Fibroblast of lung (primary cell): ENCODE measurements at regions not wholly inside any gene's neighbourhood (a gene's known extent, or its start where the extent isn't known, plus 50 kb on each side); places are given as distances from the start of the nearest gene placed in this dataset.

Experiments
- DNase-seq, 2 donors: peaks; one replicate each; pipeline versions ENCODE4 v3.0.0 to v3.0.0-alpha.2; 2010; ENCODE audit warnings: low read depth in 2 of 2
- H2AFZ ChIP-seq: 2 replicates; pipeline ENCODE4 v1.5.1; 2012; ENCODE audit warnings: low read length, control low read depth, inconsistent platforms
- H3K27ac ChIP-seq: 2 replicates; pipeline ENCODE4 v1.5.1; 2011; ENCODE audit warnings: low read length, control low read depth; ENCODE audit not compliant: insufficient read depth
- H3K27me3 ChIP-seq: 2 replicates; pipeline ENCODE4 v1.5.1; 2011; ENCODE audit warnings: mild to moderate bottlenecking, low read length; ENCODE audit not compliant: control insufficient read depth, insufficient read depth
- H3K36me3 ChIP-seq: 2 replicates; pipeline ENCODE4 v1.5.1; 2011; ENCODE audit warnings: low read length; ENCODE audit not compliant: control insufficient read depth, insufficient read depth
- H3K4me1 ChIP-seq: 2 replicates; pipeline ENCODE4 v1.5.1; 2011; ENCODE audit warnings: low read length; ENCODE audit not compliant: control insufficient read depth, insufficient read depth; ENCODE audit errors: extremely low read depth
- H3K4me2 ChIP-seq: 2 replicates; pipeline ENCODE4 v1.5.1; 2011; ENCODE audit warnings: low read length, control low read depth; ENCODE audit not compliant: insufficient read depth; ENCODE audit errors: extremely low read depth
- H3K4me3 ChIP-seq, 4 experiments: fragments of 200-600 bp in 1 of 4; sonication (generic) in 1 of 4; replicated peaks in 1 of 4; 2 replicates each; pipeline ENCODE4 v1.5.1; 2011 to 2016; ENCODE audit warnings: low read length in 4 of 4, low read depth in 3 of 4, mild to moderate bottlenecking in 3 of 4, control low read depth in 2 of 4, inconsistent platforms in 1 of 4, mixed read lengths in 1 of 4; ENCODE audit not compliant: insufficient read depth in 1 of 4; ENCODE audit errors: control extremely low read depth in 1 of 4
- H3K79me2 ChIP-seq: 2 replicates; pipeline ENCODE4 v1.5.1; 2012; ENCODE audit warnings: mild to moderate bottlenecking, low read length, inconsistent platforms; ENCODE audit not compliant: control insufficient read depth, insufficient read depth
- H3K9ac ChIP-seq: 2 replicates; pipeline ENCODE4 v1.5.1; 2011; ENCODE audit warnings: mild to moderate bottlenecking, low read length, control low read depth; ENCODE audit not compliant: insufficient read depth
- H3K9me3 ChIP-seq: 2 replicates; pipeline ENCODE4 v1.5.1; 2012; ENCODE audit warnings: low read depth, low read length; ENCODE audit not compliant: control insufficient read depth, insufficient read depth
- H4K20me1 ChIP-seq: 2 replicates; pipeline ENCODE4 v1.5.1; 2011; ENCODE audit warnings: low read length; ENCODE audit not compliant: control insufficient read depth, insufficient read depth; ENCODE audit errors: extremely low read depth
- CTCF ChIP-seq, 2 donors: IDR thresholded peaks in 1 of 2; conservative IDR thresholded peaks in 1 of 2; 1 replicate in 1 of 2; 2 replicates in 1 of 2; pipeline ENCODE4 v1.5.1; 2011 to 2012; ENCODE audit warnings: low read length in 2 of 2, control low read depth in 1 of 2, inconsistent platforms in 1 of 2, low read depth in 1 of 2, mild to moderate bottlenecking in 1 of 2
- EZH2 ChIP-seq: IDR thresholded peaks from 2 replicates; pipeline ENCODE4 v1.5.1; 2012; ENCODE audit warnings: low read length, control low read depth, mild to moderate bottlenecking; ENCODE audit errors: missing control alignments

DNA sequence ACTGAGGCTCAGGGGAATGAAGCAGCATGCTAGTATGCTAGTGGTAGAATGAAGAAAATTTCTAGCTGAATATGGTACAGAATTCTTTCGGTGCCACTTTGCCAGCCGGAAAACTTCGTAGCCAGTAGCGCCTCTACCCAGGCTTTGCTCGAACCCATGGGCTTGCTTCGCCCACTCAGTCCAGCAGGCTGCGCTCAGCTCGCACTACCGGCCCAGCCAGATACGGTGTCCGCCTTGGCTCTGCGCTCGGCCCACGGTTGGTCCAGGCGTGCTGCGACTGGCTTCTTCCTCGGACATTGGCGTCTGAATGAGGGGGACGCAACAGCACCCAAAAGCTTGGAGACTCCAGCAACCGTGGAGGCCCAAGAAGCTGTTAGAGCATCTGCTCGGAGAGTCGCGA is 372.5 kb upstream of the CDH8 start:
- Histone ChIP-seq H4K20me1 (no peaks in the 10 kb centered on the region), H2AFZ (no peak overlapping the region), H3K4me1 (no peaks in the 10 kb centered on the region), H3K9me3 (no peaks in the 10 kb centered on the region), H3K27me3 (no peaks in the 10 kb centered on the region), H3K36me3 (no peaks in the 10 kb centered on the region), H3K27ac (no peak overlapping the region), H3K9ac (no peak overlapping the region), H3K4me2 (no peak overlapping the region), H3K4me3 (no peak overlapping the region), H3K79me2 (no peaks in the 10 kb centered on the region)
- DNase-seq, result no peak
- TF ChIP-seq CTCF (conservative IDR thresholded peaks at IDR 0.05 in 1 of 2, IDR thresholded peaks at IDR 0.05 in 1 of 2; ENCODE audit: low read depth in 1 of 2, low read length in 2 of 2), result no peak
- TF ChIP-seq EZH2, result no peak

DNA sequence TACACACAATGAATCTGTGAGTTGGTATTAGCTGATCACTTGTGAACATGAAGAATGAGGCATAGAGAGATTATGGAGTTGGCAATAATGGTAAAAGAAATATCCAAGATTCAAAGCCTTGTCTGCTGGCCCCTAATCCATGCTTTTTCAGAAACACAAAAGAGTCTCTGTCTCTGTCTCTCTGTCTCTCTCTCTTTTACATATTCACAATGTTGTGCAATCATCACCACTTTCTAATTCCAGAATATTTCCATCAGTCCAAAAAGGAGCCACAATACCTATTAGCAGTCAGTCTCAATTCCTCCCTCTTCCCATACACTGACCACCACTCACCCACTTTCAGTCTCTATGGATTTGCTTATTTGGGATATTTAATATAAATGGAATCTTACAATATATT is 370.1 kb upstream of the CDH8 start:
- Histone ChIP-seq H3K4me3 (no peak overlapping the region), H3K27ac (no peak overlapping the region), H3K27me3 (no peaks in the 10 kb centered on the region), H4K20me1 (no peaks in the 10 kb centered on the region), H3K79me2 (no peaks in the 10 kb centered on the region), H2AFZ (no peak overlapping the region), H3K9ac (no peak overlapping the region), H3K9me3 (no peaks in the 10 kb centered on the region), H3K4me2 (no peak overlapping the region), H3K36me3 (no peaks in the 10 kb centered on the region), H3K4me1 (no peaks in the 10 kb centered on the region)
- DNase-seq, result no peak
- TF ChIP-seq CTCF (conservative IDR thresholded peaks at IDR 0.05 in 1 of 2, IDR thresholded peaks at IDR 0.05 in 1 of 2; ENCODE audit: low read depth in 1 of 2, low read length in 2 of 2), result no peak

DNA sequence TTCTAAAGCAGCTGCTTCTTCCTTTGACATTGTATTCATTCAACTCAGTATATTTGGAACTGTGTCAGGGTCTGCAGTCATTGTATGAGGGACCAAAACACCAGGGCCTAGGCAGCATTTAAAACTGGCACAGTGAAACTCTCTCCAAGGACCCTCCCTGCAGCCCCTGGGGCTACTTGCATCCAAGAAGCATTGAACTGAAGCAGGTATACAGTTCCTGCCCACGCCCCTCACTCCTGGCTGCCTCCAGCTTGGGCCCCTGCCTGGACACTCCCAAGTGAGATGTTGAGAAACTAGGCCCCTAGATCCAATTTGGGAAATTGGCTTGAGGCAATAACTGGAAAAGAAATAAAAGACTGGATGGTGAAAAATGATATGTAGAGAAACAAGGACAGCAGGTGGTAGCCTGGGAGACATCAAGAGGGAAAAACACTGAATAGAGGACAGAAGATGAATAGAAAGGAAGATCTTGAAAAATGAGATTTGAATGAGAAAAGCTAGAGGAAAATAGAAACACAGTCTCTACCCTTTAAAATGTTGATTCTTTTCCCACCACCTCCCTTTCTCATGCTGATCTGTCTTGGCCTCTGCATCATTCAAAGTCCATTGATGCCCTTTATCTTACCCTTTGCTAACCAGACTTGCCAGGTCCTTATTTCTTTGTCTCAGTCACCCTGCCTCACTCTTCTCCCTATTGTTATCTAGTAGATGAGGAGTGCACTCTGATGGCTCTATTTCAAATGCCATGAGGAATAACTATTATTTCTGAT is 368.8 kb upstream of the CDH8 start:
- no peak for DNase-seq
- no peak for TF ChIP-seq CTCF (conservative IDR thresholded peaks at IDR 0.05 in 1 of 2, IDR thresholded peaks at IDR 0.05 in 1 of 2; ENCODE audit: low read depth in 1 of 2, low read length in 2 of 2)
- no peak for TF ChIP-seq EZH2
- no peak overlapping the region for H3K27ac ChIP-seq
- no peaks in the 10 kb centered on the region for H3K4me1 ChIP-seq
- no peak overlapping the region for H2AFZ ChIP-seq
- no peak overlapping the region for H3K4me3 ChIP-seq
- H3K9ac ChIP-seq, result no peak overlapping the region
- H3K79me2 ChIP-seq, result no peaks in the 10 kb centered on the region
- H3K27me3 ChIP-seq, result no peaks in the 10 kb centered on the region
- H3K36me3 ChIP-seq, result no peaks in the 10 kb centered on the region
- no peaks in the 10 kb centered on the region for H4K20me1 ChIP-seq
- no peak overlapping the region for H3K4me2 ChIP-seq
- H3K9me3 ChIP-seq, result no peaks in the 10 kb centered on the region
